Activated naive CD8-positive, alpha-beta T cell treated with anti-CD3 and anti-CD28 coated beads for 36 hours (primary cell): ENCODE measurements at regions not wholly inside any gene's neighbourhood (a gene's known extent, or its start where the extent isn't known, plus 50 kb on each side); places are given as distances from the start of the nearest gene placed in this dataset.

Experiments
- DNase-seq: peaks from one replicate; pipeline ENCODE4 v3.0.0; 2021
- H3K27ac Mint-ChIP-seq: one replicate; pipeline ENCODE4 v1.8.0; 2022; ENCODE audit warnings: mild to moderate bottlenecking, moderate library complexity, mixed read lengths
- H3K27me3 Mint-ChIP-seq: one replicate; pipeline ENCODE4 v1.8.0; 2022; ENCODE audit warnings: mild to moderate bottlenecking, mixed read lengths
- H3K36me3 Mint-ChIP-seq: one replicate; pipeline ENCODE4 v1.8.0; 2021; ENCODE audit warnings: mild to moderate bottlenecking, mixed read lengths
- H3K4me1 Mint-ChIP-seq: one replicate; pipeline ENCODE4 v1.8.0; 2021; ENCODE audit warnings: mixed read lengths
- H3K4me3 Mint-ChIP-seq: one replicate; pipeline ENCODE4 v1.8.0; 2022; ENCODE audit warnings: mild to moderate bottlenecking, moderate library complexity, mixed read lengths
- H3K9me3 Mint-ChIP-seq: one replicate; pipeline ENCODE4 v1.8.0; 2022; ENCODE audit warnings: mixed read lengths

DNA sequence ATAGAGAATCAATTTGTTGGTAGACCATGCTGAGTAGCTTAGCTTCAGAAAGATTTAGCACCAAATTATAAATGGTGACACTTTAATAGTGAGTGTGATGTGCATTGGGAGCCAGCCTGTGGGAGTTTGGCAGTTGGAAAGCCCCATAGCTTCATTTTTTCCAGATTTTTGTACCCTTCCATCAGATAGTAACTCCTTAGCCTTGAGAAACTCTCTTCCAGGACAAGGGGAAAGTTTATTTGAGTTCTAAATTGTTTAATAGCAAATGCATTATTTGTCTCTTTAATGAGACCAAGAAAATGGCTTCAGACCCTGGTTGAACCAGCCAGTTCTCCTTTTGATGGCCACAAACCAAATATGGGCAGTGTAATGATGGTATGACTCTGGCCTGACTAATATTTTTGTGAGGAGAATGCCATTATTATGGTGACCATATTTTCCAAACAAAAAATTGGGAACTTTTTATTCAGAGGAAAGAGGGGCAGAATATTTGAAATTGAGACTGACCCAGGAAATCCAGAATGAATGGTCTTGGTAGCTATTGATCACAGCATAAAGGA, 49.8 kb downstream of the PLCE1 start:
- Mint-ChIP-seq H3K9me3 (no peaks in the 10 kb centered on the region), H3K27me3 (peaks cover 12% of the 10 kb centered on the region), H3K4me3 (no peak overlapping the region), H3K27ac (no peak overlapping the region), H3K36me3 (no peaks in the 10 kb centered on the region), H3K4me1 (no peaks in the 10 kb centered on the region)
- no peak for DNase-seq

DNA sequence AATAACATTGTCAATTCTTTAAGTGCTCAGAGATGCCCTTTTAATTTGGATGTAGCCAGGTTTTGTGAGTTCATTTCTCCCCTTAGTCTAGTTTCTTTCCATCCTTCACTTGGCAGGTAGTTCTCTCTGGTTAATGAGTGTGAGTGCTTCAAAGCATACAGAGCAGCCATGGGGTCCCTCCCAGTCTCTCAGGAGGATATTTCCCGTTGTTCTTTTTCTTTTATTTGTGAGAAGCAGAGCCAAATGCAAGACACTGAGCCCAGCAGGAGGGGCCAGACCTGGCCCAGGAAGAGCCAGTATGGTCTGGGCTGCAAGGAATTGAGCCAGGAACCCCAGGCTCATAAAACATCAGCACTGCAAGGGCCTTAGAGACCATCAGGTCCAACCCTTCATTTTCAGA, 52.4 kb downstream of the PLCE1 start:
- no peaks in the 10 kb centered on the region for H3K9me3 Mint-ChIP-seq
- H3K27me3 Mint-ChIP-seq, result peaks cover 18% of the 10 kb centered on the region
- H3K4me3 Mint-ChIP-seq, result no peak overlapping the region
- no peaks in the 10 kb centered on the region for H3K4me1 Mint-ChIP-seq
- H3K36me3 Mint-ChIP-seq, result no peaks in the 10 kb centered on the region
- no peak overlapping the region for H3K27ac Mint-ChIP-seq
- DNase-seq, result no peak

DNA sequence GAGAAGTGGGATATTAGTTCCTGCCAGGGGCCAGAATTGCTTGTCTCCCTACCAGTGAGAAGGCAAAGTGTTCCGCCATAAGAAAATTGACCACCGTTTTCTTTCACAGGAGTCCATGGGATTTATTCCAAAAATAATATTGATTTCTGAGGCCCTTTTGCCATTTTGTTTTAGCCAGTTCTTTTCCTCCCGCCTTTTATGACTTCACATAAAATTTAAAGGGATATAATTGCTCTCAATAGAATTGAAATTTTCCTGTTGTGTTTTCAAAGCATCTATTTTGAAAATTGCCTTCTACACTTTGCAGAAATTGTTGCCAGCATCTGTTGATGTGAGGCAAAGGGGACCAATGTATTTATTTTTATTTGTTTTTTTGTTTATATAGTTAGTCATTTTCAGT, 53.6 kb downstream of the PLCE1 start:
- DNase-seq, result no peak
- H3K4me1 Mint-ChIP-seq, result no peaks in the 10 kb centered on the region
- no peak overlapping the region for H3K4me3 Mint-ChIP-seq
- H3K27ac Mint-ChIP-seq, result no peak overlapping the region
- no peaks in the 10 kb centered on the region for H3K36me3 Mint-ChIP-seq
- H3K9me3 Mint-ChIP-seq, result no peaks in the 10 kb centered on the region
- H3K27me3 Mint-ChIP-seq, result peaks cover 16% of the 10 kb centered on the region

DNA sequence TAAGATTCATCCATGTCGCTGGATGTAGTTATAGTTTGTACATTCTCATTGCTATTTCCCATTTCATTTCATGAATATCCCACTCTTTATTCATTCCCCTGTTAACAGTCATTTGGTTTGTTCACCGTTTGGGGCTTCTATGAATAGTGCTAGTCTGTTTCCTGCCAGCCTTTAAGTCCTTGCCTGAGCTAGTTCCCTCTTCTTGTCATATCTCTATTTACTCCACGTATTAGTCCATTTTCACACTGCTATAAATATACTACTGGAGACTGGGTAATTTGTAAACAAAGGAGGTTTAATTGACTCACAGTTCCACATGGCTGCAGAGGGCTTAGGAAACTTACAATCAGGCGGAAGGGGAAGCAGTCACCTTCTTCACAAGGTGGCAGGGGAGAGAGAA, 56.2 kb downstream of the PLCE1 start:
- no peaks in the 10 kb centered on the region for H3K4me1 Mint-ChIP-seq
- no peak overlapping the region for H3K4me3 Mint-ChIP-seq
- H3K9me3 Mint-ChIP-seq, result no peaks in the 10 kb centered on the region
- H3K36me3 Mint-ChIP-seq, result no peaks in the 10 kb centered on the region
- H3K27me3 Mint-ChIP-seq, result peaks cover 10% of the 10 kb centered on the region
- no peak overlapping the region for H3K27ac Mint-ChIP-seq
- no peak for DNase-seq

DNA sequence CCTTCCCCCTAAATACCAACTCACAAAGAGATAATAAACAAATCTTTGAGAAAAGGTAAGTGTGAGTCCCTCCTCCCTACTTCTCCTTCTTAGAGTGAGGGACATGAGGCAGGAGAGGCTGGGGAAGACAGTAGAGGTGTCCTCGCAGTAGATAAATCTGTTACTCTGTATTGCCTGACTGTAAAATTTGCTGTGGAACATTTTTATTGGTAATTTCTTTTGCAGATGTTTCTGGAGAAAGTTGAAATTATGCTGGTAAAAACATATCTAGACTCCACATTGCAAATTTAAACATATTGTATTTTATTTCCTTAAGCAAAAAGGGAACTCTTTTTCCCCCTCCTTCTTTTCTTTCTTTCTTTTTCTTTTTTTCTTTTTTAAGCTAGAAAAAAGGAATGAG, 58.5 kb downstream of the PLCE1 start:
- no peak for DNase-seq
- no peak overlapping the region for H3K27ac Mint-ChIP-seq
- no peaks in the 10 kb centered on the region for H3K4me1 Mint-ChIP-seq
- no peaks in the 10 kb centered on the region for H3K36me3 Mint-ChIP-seq
- no peaks in the 10 kb centered on the region for H3K9me3 Mint-ChIP-seq
- no peak overlapping the region for H3K4me3 Mint-ChIP-seq
- peaks cover 10% of the 10 kb centered on the region for H3K27me3 Mint-ChIP-seq

DNA sequence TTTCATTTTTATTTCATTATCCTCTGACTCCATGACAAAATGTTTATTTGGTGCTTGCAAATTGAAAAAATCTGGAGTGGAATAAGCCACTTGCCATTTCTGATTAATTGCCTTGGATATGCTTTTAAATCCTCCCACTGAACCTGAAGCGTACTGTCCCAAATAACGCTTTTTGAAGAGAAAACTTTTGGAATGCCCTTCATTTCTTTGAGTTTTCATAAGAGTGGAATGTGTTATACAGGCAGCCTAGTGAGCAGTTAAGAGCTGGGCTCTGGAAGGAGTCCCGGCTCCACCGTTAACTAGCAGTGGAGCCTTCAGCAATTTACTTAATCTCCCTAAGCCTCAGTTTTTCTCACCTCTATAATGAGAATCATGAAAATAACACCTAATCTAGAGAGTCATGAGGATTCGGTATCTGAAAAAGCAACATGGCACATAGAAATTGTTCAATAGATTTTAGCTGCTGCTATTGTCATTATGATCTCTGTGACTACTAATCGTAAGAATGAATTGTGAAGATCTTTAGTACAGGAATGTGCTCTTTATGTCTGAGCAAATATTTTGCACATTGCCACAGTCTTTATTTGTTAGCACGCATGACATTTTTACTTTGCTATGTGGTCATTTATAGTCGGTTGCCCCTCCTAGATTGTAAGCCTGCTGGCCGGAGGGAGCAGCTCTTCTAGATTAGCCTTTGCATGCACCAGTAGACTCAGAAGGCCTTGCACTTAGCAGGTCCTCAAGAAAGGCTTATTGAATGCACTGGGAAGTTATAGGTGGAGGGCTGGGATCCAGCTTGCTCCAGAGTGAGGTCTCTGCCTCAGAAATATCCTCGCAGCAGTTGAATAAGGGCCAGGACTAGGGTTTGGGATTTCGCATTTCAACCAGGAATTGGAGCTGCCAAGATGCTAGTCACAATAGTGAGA, 59.4 kb downstream of the PLCE1 start:
- no peak overlapping the region for H3K4me3 Mint-ChIP-seq
- H3K9me3 Mint-ChIP-seq, result no peaks in the 10 kb centered on the region
- no peak for DNase-seq
- no peaks in the 10 kb centered on the region for H3K4me1 Mint-ChIP-seq
- H3K27me3 Mint-ChIP-seq, result peaks cover 10% of the 10 kb centered on the region
- H3K27ac Mint-ChIP-seq, result no peak overlapping the region
- H3K36me3 Mint-ChIP-seq, result no peaks in the 10 kb centered on the region

DNA sequence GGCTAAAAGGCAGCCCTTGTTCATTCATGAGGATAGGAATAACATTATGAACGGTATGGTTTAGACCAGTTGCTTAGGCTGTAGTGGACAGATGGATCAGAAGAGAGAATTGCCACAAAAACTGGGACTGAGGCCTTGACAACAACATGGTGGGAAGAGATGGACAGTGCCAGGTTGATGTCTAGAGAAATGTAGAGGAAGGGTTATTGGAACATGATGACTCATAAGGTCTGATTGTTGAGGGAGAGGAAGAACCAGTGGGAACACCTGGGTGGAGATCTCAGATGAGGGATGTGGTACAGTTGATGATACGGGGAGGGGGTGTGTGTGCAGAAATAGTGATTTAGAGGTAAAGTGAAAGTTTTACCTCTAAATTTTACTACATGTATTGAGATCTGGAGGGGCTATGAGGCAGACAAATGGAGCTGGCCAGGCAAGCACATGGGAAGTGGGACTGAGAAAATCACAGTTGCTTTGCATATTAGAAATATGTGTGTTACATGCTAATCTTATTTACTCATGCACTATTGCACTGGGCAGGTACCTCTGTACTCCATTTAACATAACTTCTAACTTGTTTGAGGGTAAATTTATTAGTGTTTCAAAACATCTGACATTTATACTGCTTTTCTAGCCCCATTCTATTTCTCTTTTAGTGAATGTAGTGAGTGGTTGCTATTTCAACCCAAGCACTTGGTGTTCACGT, 65.6 kb downstream of the PLCE1 start:
- DNase-seq, result no peak
- Mint-ChIP-seq H3K4me3 (no peak overlapping the region), H3K27ac (no peak overlapping the region), H3K4me1 (no peaks in the 10 kb centered on the region), H3K9me3 (no peaks in the 10 kb centered on the region), H3K36me3 (no peaks in the 10 kb centered on the region), H3K27me3 (peaks cover 3% of the 10 kb centered on the region)

DNA sequence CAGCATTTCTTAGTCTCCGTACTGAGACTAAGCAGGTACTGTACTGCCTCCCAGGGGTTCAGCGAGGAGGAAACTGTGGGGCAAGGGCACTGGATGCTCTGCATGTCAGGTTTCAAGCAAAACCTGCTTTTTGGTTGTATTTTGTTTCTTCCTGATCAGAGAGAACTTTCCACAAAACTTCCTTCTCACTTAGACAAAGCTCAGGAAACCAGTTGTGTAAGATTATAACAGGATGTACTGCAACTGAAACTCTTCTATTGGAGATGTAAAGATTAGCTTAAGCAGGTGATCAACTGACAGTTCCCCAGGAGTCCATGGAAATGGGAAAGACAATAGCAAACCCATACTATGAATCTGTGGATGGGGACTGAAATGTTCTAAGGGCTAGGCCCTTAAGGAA, 67.3 kb downstream of the PLCE1 start:
- no peaks in the 10 kb centered on the region for H3K4me1 Mint-ChIP-seq
- H3K9me3 Mint-ChIP-seq, result no peaks in the 10 kb centered on the region
- no peak overlapping the region for H3K4me3 Mint-ChIP-seq
- no peak overlapping the region for H3K27ac Mint-ChIP-seq
- DNase-seq, result no peak
- no peaks in the 10 kb centered on the region for H3K36me3 Mint-ChIP-seq
- peaks cover 3% of the 10 kb centered on the region for H3K27me3 Mint-ChIP-seq

DNA sequence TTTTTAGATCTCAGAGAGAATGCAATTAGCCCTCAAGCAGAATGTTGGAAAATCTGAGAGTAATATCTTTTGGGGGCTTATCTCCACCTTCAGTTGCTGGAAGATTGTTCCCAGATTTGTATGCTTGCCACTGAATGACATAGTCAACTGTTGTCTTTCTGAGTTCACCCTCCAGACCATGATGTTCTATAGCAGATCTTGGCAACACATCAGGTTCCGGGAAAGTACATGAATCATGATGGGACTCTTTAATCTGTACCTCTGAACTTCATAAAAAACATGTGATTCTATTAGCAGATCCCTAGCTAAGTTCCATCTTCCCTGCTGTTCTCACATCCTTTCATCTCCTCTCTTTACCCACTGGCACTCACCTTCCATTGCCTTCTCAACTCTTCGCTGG, 68.9 kb downstream of the PLCE1 start:
- Mint-ChIP-seq H3K9me3 (no peaks in the 10 kb centered on the region), H3K4me3 (no peak overlapping the region), H3K36me3 (no peaks in the 10 kb centered on the region), H3K27me3 (peaks cover 3% of the 10 kb centered on the region), H3K27ac (no peak overlapping the region), H3K4me1 (no peaks in the 10 kb centered on the region)
- no peak for DNase-seq

DNA sequence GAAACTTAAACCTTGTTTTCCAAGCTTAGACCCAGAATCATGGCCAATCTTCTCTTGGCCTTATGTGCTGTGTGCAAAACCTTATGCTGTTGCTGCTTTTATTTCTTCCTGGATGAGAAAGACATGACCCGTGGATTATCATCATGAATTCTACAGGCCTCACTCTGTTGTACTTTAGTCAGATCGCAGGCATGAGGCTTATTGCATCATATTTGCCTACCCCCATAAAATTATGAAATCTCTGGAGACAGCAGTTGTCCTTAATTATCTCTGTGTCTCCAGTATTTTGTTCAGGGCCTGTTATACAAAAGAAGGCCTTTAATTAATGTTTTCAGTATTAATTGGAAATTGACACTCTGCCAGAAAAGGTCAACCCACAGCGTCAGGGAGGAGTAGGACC, 71.6 kb downstream of the PLCE1 start:
- Mint-ChIP-seq H3K27me3 (no peaks in the 10 kb centered on the region), H3K4me1 (no peaks in the 10 kb centered on the region), H3K36me3 (no peaks in the 10 kb centered on the region), H3K4me3 (no peak overlapping the region), H3K9me3 (no peaks in the 10 kb centered on the region), H3K27ac (no peak overlapping the region)
- no peak for DNase-seq

DNA sequence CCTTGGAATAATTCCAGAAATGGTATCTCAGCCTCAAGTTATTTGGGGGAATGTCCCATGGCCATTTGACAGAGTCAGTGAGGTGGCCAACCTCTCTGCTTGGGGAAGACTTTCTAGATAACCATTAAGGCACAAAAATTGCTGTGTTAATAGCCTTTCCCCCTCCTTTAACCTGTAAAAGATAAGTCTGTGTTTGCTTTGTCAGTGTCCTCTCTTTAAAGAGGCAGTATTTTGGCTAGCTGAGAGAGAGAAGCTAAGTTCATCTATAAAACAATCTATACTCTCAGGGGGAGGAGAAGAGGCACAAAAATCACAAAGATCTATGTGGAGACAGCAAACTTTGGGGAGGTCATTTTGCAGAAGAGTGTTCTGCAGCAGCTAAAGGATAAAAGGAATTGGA, 72.1 kb downstream of the PLCE1 start:
- Mint-ChIP-seq H3K9me3 (no peaks in the 10 kb centered on the region), H3K27me3 (no peaks in the 10 kb centered on the region), H3K27ac (no peak overlapping the region), H3K36me3 (no peaks in the 10 kb centered on the region), H3K4me3 (no peak overlapping the region), H3K4me1 (no peaks in the 10 kb centered on the region)
- DNase-seq, result no peak

DNA sequence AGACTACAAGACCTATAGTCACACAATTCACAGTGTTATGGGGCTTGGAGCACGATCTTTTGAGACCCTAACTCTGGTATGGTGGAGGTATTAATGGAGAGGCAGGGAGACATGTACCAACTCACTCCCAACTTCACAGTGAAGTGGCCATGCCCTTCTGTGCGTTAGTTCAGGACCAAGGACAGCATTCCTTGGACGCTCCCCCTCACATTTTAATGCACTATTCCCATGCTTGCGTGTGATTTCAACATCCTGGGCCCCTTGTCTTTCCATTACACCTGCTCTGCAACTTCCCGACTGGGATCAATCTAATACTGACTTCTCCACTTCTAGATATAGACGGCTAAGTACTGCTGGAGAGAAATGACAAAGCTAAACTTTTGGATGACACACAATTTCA, 72.7 kb downstream of the PLCE1 start:
- no peak for DNase-seq
- no peaks in the 10 kb centered on the region for H3K4me1 Mint-ChIP-seq

DNA sequence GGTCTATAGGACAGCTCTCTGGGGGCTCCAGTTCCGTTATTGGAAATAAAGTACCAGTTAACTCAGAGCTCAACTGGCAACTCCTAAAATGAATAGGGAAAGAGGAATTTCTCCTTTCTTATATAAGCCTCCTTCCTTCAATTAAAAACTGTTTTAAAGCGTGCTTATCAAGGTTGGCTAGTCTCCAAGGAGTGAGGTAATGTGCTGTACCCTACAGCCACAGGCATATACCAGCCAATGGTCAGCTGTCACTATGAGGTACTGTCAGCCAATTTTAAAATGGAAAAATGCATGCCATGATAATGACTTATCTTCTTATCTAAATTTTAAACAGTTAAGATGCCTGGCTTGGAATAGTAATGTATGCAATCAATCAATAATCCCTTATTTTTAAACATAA, 76.2 kb downstream of the PLCE1 start:
- no peak for DNase-seq
- no peaks in the 10 kb centered on the region for H3K4me1 Mint-ChIP-seq
- no peak overlapping the region for H3K4me3 Mint-ChIP-seq
- no peak overlapping the region for H3K27ac Mint-ChIP-seq
- H3K9me3 Mint-ChIP-seq, result no peaks in the 10 kb centered on the region
- peaks cover 12% of the 10 kb centered on the region for H3K27me3 Mint-ChIP-seq
- H3K36me3 Mint-ChIP-seq, result no peaks in the 10 kb centered on the region

More for the DNA sequence above, 72.7 kb downstream of the PLCE1 start:
- Mint-ChIP-seq H3K27me3 (no peaks in the 10 kb centered on the region), H3K27ac (no peak overlapping the region), H3K36me3 (no peaks in the 10 kb centered on the region), H3K4me3 (no peak overlapping the region), H3K9me3 (no peaks in the 10 kb centered on the region)

DNA sequence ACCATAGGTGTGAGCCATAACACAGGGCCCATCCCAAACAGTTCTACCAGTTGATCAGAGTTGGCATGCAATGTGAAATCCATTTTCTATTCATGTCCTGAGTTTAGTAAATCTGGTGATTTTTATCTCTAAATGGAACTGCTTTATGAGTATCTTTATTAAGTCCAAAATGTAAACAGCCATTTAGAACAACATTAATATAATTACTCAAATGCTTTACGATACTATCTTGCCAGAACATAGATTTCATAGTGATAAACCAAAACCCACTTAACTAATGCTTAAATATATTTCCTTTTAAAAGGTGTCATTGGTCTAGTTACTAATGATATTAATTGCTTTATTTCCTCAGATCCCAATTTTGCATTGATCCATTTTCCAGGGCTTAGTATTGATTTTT, 80.7 kb downstream of the PLCE1 start:
- Mint-ChIP-seq H3K4me3 (no peak overlapping the region), H3K27ac (no peak overlapping the region), H3K9me3 (no peaks in the 10 kb centered on the region), H3K36me3 (no peaks in the 10 kb centered on the region), H3K4me1 (no peaks in the 10 kb centered on the region), H3K27me3 (peaks cover 12% of the 10 kb centered on the region)
- DNase-seq, result no peak

DNA sequence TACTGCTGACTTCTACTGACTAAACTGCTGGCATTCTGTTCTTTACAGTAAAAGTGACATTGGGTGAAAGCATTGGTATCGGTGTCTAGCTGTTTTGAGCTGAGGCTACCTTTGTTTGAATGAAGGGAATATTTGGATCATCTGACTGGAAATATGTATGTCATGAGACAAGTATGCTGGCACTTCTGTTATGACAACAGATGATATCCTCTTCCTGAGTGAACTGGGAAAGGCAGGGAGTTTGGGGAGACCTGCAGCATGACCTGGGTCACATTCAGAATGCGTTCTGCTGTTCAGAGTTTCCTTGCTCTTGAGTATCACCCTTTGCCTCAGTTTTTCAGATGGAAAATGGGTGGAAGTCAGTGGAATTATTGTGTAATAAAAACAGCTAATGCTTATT, 81.8 kb downstream of the PLCE1 start:
- no peak for DNase-seq
- peaks cover 19% of the 10 kb centered on the region for H3K27me3 Mint-ChIP-seq
- H3K27ac Mint-ChIP-seq, result no peak overlapping the region
- no peaks in the 10 kb centered on the region for H3K4me1 Mint-ChIP-seq
- H3K9me3 Mint-ChIP-seq, result no peaks in the 10 kb centered on the region
- H3K36me3 Mint-ChIP-seq, result no peaks in the 10 kb centered on the region
- H3K4me3 Mint-ChIP-seq, result no peak overlapping the region
